NCI-H1105 treated with DMSO at 0.1 percent for 48 hours (cell line): ENCODE measurements at regions not wholly inside any gene's neighbourhood (a gene's known extent, or its start where the extent isn't known, plus 50 kb on each side); places are given as distances from the start of the nearest gene placed in this dataset.
A peak's percentile ranks its signal among the peaks of the same experiment; 100 is the strongest.
"Not testable (repeated sequence)": the region's sequence is repeated elsewhere in the genome, so short reads cannot be mapped to it uniquely, and the experiment has no call there.

Source experiments
- DNase-seq: peaks from one replicate; lab custom pipeline; 2025; lab: John Stamatoyannopoulos, UW

GRCh38 chrX:80508083-80508482 is 87.8 kb downstream of the TENT5D start:
- DNase-seq, result not testable (repeated sequence)

- no peak for DNase-seq
Measured at GRCh38 chrX:80511969-80512760, 91.9 kb downstream of the TENT5D start.

- DNase-seq, result no peak
Measured at GRCh38 chrX:80512924-80513323, 92.7 kb downstream of the TENT5D start.

GRCh38 chrX:80513625-80514024 is 93.4 kb downstream of the TENT5D start:
- no peak for DNase-seq

GRCh38 chrX:80537096-80537495 is 116.8 kb downstream of the TENT5D start:
- no peak for DNase-seq

GRCh38 chrX:80550722-80551121 is 130.5 kb downstream of the TENT5D start:
- DNase-seq, result no peak

- no peak for DNase-seq
Measured at GRCh38 chrX:80556148-80556547, 135.9 kb downstream of the TENT5D start.

- DNase-seq, result no peak
Measured at GRCh38 chrX:80572636-80573035, 152.4 kb downstream of the TENT5D start.

- DNase-seq, result no peak
Measured at GRCh38 chrX:80573275-80573674, 153.0 kb downstream of the TENT5D start.

- DNase-seq, result not testable (repeated sequence)
Measured at GRCh38 chrX:80574486-80575086, 154.3 kb downstream of the TENT5D start.

- DNase-seq, result no peak
Measured at GRCh38 chrX:80576267-80576666, 156.0 kb downstream of the TENT5D start.

- DNase-seq, result no peak
Measured at GRCh38 chrX:80576806-80577533, 156.7 kb downstream of the TENT5D start.

GRCh38 chrX:80578517-80579105 is 158.4 kb downstream of the TENT5D start:
- peak; percentile 0 for DNase-seq

GRCh38 chrX:80590992-80591391 is 170.7 kb downstream of the TENT5D start:
- not testable (repeated sequence) for DNase-seq

GRCh38 chrX:80602036-80602860 is 182.0 kb downstream of the TENT5D start:
- DNase-seq, result no peak
